Hepatocyte (in vitro differentiated cells): ENCODE measurements at regions not wholly inside any gene's neighbourhood (a gene's known extent, or its start where the extent isn't known, plus 50 kb on each side); places are given as distances from the start of the nearest gene placed in this dataset.

ENCODE experiments used
- EZH2 ChIP-seq: fragments of 200-600 bp; sonication (generic); IDR thresholded peaks from 2 replicates; pipeline ENCODE4 v1.6.1; 2016; ENCODE audit warnings: antibody characterized with exemption, mild to moderate bottlenecking, borderline replicate concordance
- EZH2phosphoT487 ChIP-seq: fragments of 200-600 bp; sonication (generic); IDR thresholded peaks from one replicate; pipeline ENCODE4 v1.6.1; 2018; ENCODE audit warnings: antibody characterized with exemption, mild to moderate bottlenecking, low read depth, moderate library complexity; ENCODE audit not compliant: unreplicated experiment, severe bottlenecking
- TF ChIP-seq, protein P1 (sequence below): fragments of 200-600 bp; sonication (generic); IDR thresholded peaks from 2 replicates; pipeline ENCODE4 v1.5.1; 2016; ENCODE audit warnings: antibody characterized with exemption, mild to moderate bottlenecking; ENCODE audit not compliant: poor library complexity

DNA sequence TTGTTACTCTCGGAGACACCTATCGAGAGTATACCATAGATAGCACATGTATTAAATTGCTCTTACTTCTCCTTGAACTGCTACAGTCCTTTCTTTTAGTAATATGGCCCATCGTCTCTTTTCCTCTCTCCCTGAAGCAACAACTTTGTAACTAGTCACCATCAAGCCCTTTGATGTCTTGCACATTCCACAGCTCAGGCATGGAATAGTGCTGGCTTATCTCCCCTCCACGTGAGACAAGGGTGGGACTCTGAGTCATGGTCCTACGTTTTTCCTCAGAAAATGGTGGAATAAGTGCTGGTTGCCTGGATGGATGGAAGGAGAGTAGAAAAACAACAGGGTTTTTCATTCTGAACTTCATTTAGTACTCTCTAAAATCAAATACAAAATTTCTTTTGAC is 163.3 kb upstream of the MBNL1 start:
- TF ChIP-seq, protein P1, sequence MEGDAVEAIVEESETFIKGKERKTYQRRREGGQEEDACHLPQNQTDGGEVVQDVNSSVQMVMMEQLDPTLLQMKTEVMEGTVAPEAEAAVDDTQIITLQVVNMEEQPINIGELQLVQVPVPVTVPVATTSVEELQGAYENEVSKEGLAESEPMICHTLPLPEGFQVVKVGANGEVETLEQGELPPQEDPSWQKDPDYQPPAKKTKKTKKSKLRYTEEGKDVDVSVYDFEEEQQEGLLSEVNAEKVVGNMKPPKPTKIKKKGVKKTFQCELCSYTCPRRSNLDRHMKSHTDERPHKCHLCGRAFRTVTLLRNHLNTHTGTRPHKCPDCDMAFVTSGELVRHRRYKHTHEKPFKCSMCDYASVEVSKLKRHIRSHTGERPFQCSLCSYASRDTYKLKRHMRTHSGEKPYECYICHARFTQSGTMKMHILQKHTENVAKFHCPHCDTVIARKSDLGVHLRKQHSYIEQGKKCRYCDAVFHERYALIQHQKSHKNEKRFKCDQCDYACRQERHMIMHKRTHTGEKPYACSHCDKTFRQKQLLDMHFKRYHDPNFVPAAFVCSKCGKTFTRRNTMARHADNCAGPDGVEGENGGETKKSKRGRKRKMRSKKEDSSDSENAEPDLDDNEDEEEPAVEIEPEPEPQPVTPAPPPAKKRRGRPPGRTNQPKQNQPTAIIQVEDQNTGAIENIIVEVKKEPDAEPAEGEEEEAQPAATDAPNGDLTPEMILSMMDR, result no peak
- TF ChIP-seq EZH2 (no peak), EZH2phosphoT487 (no peak)
